ENCODE measurements at regions not wholly inside any gene's neighbourhood (a gene's known extent, or its start where the extent isn't known, plus 50 kb on each side); places are given as distances from the start of the nearest gene placed in this dataset.
"Not testable (repeated sequence)": the region's sequence is repeated elsewhere in the genome, so short reads cannot be mapped to it uniquely, and the experiment has no call there.

- DNase-seq: no peak
Observed at GRCh38 chr11:39462506-39462905, 1996.9 kb downstream of the LRRC4C start.

DNA sequence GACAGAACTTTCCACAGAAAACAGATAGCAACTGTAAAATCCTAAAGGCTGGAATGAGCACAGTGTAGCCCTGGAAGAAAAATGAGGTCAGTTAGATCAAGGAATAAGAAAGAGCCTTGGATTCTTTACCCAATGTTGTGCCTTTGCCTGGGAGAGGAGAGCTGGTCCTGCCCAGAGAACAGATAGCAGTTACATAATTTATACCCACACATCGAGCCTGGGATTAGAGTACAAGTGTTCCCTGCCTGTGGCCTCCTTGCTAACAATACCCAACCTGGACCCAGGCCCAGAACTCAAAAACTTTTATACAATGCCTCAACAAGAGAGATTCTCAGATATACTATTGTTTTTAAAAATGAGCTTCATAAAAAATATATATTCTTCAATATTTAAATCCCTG, 1998.4 kb downstream of the LRRC4C start:
- DNase-seq: no peak

DNA sequence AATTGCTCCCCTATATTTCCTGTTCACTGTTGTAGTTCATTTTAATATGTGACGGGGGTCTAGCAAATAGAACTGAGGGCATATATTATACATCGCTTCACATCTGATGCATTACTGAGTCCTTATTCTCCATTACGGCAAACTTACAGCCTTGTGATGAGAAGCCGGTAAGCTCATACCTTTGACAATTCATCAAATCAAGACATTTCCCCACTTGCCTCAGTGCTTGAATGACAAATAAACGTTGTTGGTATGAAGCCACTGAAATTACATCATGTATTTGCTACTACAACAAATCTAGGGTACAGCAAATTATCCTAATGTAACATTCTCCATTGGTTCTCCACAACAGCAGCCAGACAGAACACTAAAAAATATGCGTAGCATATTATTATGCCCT, 1999.8 kb downstream of the LRRC4C start:
- no peak for DNase-seq

- no peak for DNase-seq
Observed at GRCh38 chr11:39458481-39458880, 2001.0 kb downstream of the LRRC4C start.

- DNase-seq: no peak
Observed at GRCh38 chr11:39443424-39444022, 2015.9 kb downstream of the LRRC4C start.

DNA sequence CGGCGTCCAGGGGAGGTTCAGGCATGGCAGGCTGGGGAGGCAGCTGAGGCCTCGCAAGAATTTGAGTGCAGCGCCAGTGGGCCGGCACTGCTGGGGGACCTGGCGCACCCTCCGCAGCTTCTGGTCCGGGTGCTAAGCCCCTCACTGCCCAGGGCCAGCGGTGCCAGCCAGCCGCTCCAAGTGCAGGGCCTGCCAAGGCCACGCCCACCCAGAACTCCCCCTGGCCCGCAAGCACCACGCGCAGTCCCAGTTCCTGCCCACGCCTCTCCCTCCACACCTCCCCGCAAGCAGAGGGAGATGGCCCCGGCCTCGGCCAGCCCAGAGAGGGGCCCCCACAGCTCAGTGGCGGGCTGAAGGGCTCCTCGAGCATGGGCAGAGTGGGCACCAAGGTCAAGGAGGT, 2017.3 kb downstream of the LRRC4C start:
- no peak for DNase-seq

GRCh38 chr11:39435641-39436040, 2023.8 kb downstream of the LRRC4C start:
- no peak for DNase-seq

DNA sequence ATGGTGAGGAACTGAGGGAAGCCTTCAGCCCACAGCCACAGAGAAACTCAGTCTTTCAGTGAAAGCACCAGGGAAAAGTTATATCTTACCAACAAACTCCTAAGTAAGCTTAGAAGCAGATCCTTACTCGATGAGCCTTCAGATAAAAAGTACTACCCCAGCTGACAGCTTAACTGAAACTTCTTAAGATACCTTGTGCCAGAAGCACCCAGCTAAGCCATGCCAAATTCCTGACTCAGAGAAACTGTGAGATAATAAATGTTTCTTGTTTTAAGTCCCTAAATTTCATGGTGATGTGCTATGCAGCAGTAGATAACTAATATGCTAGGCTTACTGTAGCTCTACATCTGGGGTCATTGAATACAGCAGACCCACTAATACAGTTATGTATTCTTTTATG, 2025.0 kb downstream of the LRRC4C start:
- DNase-seq: no peak

DNA sequence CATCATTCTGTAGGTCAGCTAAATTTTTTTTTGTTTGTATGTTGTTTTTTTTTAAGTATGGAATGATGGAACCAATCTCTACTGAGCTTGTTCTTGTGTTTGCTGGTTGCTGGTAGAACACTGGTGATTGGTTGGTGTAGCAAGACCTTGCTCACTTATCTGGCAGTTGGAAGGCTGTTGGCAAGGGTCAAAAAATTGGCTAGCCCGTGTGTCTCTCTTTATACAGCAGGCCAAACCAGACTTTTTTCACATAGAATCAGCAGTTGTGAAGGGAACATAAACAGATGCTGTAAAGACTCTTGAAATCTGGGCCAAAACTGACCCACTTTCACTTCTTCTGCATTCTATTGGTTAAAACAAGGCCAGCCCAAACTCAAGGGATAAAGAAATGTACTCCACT, 2026.5 kb downstream of the LRRC4C start:
- no peak for DNase-seq

GRCh38 chr11:39425226-39425625, 2034.2 kb downstream of the LRRC4C start:
- DNase-seq: no peak

GRCh38 chr11:39412117-39412516, 2047.3 kb downstream of the LRRC4C start:
- DNase-seq: no peak

DNA sequence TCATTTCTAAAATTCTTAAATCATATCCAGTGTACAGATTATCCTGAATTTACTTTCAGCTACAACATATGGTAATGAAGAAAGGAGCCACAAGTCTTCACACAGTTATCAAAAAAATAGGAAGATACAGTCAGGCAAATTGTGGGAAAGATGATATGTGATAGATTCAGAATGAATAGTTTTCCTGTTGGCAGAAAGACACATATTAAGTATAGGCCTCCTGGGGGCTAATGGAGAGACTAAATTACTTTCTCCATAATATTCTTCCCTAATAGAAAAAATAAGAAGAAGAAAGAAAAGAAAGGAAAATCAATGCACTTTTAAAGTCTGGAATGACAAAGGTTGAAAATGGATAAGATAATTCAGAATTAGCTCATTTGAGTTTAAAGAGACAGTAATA, 2073.5 kb downstream of the LRRC4C start:
- no peak for DNase-seq

DNA sequence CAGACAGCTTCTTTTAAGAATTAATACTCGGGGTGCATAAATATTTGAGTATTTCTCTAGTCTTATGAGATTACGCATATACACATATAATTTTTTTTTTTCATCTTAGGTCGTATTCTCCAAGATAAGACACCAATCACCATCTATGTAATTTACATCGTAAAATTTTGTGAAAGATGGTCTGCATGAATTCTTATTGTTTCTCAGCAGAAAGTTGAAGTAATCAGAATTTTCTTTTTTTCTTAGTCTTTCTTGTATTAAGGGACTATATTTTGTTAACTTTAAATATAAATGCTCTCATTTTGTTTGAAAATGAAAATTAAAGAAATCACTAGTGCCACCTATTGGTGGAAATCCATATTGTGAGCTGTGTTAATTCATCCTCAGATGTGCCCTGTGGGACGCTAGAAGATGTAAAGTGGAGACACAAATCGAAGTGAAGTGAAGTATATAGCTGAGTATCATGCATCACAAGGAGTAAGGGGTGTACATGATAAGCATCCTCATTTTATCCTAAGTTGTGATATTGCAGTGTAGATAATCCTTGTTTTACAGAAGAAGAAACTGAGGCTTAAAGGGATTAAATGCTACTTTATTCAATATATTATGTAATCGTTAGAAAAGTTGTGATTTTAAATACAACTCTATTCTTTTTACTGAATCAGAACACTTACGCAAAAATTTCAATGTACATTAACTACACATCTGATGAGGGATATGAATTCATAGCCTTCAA, 2084.3 kb downstream of the LRRC4C start:
- no peak for DNase-seq

DNA sequence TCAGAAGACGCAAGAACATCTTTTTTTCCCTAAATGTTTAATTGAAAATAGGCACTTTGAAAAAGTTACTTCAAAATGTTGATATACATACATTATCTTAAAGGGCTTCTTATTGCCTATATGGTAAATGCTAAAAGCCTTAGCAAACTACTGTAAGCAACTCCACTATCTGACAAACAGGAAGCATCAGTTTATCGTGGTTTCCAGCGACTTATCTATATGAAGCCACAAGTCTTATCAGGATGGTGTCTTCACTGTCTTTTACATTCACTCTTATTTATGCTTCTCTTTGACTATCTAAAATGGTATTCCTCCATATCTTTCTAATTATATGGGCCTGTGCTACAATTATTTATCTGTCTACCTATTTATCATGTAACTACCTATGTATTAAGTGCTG, 2091.9 kb downstream of the LRRC4C start:
- DNase-seq: no peak

DNA sequence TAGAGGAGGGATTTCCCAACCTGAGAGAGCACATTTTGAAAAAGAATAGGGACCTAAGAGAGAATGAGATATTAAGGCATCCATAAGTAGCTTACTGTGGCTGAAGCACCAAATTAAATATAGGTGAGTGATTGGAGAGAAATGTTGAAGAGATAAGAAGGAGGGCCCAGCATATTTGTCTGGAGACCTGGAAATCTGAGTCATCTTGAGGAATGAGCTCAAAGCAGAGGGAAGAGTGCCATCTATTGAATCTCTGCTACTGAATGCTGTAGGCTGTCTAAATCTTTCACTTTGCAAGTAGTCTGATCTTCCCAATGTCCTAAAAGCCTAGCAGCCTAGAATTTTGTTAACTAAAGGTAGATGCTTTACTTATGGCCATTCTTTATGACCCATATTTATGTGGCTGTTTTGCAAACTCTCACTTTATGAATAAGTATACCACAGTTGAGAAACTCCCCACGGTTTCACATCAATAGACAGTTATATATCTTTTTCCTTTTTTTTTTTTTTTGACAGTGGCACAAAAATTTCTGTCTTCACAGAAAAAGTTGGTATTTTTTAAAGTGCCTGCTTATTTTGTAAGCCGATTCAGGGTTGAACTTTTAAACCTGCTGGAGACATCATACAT, 2093.5 kb downstream of the LRRC4C start:
- DNase-seq: no peak

GRCh38 chr11:39363571-39363970, 2095.9 kb downstream of the LRRC4C start:
- no peak for DNase-seq

DNA sequence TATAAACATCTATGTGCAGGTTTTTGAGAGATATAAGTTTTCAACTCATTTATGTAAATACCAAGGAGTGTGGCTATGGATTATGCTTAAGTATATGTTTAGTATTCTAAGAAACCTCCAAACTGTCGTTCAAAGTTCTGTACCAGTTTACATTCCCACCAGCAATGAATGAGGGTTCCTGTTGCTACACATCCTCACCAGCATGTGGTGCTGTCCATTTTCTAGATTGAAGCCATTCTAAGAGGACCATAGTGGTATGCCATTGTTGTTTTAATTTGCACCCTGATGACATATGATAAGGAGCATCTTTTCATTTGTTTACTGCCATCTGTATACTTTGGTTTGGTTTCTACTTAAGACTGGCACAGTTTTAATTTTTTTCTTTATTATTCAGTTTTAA, 2097.9 kb downstream of the LRRC4C start:
- no peak for DNase-seq

GRCh38 chr11:39345834-39346442, 2113.5 kb downstream of the LRRC4C start:
- no peak for DNase-seq

DNA sequence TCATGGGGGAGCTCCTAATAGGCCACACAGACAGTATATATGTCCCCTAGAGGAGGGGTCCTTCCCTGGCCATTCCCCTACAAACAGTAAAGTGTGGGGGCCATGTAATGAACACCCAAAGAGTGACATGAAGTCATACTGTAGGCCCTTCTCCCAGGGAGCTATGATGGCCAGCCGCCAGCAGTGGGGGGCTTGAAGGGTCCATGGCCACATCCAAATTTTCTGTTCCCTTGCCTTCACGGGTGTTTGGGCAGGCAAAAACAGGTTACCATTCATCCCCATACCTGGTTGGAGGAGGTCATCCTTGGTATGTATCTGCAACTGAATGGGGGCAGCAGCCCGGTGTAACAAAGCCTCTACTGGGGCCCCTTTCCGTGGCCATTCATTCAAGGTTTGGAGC, 2118.0 kb downstream of the LRRC4C start:
- DNase-seq: no peak

- not testable (repeated sequence) for DNase-seq
Observed at GRCh38 chr11:39333006-39333405, 2126.4 kb downstream of the LRRC4C start.

DNA sequence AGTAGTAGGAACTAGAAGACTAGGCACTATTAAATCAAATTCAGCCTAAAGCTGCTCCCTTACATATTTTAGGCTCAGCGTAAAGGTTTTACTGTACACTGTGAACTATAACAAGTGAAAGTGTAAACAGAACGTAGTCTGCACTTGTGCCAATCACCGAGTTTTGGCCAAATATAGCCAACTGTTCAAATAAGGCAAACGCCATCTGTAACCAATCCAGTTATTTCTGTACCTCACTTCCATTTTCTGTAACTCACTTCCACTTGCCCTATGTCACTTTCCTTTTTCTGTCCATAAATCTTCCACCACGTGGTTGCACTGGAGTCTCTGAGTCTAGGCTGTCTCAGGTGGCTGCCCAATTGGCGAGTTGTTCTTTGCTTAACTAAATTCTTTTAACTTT, 2132.2 kb downstream of the LRRC4C start:
- DNase-seq: no peak

GRCh38 chr11:39311888-39312287, 2147.6 kb downstream of the LRRC4C start:
- DNase-seq: not testable (repeated sequence)

GRCh38 chr11:39304586-39304985, 2154.9 kb downstream of the LRRC4C start:
- DNase-seq: no peak

DNA sequence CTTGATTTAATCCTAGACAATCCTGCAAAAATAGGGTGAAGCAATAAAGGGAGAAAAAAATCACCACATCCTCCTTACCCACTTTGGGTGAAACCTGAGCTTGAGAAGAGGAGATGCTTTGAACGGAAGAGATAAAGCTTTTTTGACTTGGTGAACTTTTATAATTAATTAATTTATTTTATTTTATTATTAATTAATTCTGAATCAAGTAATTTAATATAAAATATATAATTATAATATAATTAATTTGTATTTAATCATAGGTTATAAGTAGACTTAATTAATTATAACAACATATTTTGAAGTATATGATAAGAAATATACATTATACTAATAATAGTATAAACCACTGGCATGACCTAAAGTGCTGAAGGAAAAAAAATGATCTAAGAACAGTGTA, 2164.8 kb downstream of the LRRC4C start:
- no peak for DNase-seq
